HG03571 (cell line): ENCODE measurements at regions not wholly inside any gene's neighbourhood (a gene's known extent, or its start where the extent isn't known, plus 50 kb on each side); places are given as distances from the start of the nearest gene placed in this dataset.

Experiments used
- ATAC-seq: cut with Tn5 transposase; IDR thresholded peaks from one replicate; pipeline ENCODE4 v1.9.1; 2021; ENCODE audit not compliant: unreplicated experiment

DNA sequence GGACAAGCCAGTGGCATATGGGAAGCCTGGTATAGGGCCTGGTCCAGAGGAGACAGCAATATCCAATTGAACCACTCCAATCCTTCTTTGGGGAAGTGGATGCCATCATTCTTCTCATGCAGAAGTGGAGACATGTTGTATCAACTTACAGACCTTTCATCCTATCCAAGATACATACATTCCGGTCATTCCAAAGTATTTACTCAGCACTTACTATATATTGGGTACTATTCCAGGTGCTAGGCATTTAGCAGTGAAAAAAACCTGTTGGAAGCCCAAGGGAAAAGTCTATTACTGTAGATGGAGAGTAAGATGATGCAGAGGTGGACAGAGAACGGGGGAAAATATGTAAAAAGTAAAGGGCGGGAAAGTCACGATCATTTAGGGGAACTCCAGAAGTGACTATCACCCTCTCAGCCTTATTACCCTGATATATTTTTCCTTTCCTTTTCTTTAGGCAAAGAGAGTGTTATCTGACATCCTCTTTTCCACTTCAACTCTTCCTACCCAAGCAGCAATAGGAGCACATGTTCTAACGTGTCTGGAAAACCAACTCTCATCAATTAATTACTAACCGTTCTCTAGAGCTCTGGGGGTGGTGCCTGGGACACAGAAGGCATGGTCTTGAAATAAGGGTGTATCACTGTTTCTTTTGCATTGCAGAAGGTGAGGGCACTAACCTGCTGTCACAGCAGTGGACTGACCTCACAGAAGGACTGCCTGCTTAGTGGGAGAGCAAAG, 210.1 kb upstream of the MAF start:
- no peak for ATAC-seq

DNA sequence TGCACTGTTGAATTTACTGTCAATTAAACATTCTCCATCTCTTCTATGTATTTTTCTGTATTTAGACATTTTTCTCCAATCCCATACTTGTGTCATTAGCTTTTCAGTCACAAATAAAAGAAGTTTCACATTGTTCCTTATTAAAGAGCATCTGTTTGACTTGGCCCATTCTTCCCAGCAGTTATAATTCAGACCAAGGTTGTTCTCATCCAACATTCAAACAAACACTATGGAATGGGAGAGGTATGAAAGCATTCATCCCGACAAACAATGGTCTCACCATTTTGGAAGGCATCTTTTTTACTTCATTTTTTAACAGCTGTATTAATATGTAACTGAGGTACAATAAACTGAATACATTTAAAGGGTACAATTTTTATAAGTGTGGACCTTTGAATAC, 208.8 kb upstream of the MAF start:
- no peak for ATAC-seq

DNA sequence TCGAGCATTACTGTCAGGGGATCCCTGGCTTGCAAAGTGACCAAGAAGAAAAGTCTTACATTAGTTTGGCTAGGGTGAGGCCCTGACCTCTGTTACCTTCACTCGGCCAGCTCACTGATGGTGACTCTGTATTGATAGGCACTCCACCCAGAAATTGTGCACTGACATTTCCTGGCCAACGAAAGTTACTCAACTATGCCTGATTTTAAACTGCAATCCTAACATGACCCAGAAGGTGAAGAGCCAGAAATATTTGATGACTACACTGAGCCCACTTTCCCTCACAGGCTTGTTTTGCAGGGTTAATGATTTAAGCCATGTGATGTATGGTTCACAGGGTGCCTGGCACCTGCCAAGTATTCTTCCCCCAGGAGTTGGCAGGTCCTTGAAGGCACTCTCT, 208.2 kb upstream of the MAF start:
- ATAC-seq, result no peak

DNA sequence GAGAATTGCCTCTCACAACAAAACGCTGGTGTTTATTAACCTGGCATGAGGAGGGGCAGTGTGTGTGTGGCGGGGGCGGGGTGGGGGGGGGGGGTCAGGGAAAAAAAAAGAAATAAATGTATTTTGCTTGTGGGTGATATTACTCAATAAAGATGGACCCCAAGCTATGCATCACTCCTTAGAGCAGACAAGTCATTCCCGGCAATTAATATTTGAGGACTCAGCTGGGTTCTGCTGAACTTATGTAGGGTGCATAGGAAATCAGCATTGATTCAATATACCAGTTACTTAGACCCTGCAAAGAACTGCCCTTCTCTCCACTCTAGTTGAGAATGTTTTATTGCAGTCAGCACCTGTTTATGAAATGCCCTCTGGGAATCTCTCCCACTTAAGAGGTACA, 206.2 kb upstream of the MAF start:
- no peak for ATAC-seq

DNA sequence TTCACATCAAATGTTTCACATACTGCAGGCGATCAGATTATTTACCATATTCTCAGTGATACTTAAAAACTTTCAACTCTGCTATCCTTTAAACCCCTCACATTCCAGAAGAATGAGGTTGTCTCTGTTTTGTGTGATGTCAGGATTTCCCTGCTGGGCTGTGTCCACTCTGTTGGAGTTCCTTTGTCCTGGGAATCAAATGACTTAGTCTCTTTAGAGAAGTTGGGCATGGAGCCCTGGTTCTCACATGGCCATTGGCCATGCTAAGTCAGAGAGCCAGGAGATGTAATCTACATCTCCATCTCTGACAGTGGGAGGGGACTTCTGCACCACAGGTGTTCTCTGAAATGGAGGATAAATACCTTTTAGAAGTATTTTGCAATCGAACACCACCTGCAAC, 205.1 kb upstream of the MAF start:
- ATAC-seq, result no peak

DNA sequence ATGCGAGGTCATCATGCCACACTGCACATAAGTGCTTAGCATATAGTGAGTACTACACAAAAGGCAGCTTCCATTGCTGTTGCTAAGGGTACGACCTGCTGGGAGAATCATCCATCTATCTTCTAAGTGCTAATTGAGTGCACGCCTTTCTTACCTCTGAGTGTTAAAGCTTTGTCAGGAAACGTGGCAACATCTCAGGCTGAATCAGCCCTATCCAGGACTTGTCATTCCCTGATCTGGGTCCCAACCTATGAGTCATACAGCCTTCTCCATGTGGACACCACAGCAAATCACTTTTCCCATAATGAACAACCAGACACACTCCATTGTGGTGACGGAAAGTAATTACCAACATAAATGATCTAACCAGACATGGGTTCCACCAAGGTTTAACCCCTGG, 201.1 kb upstream of the MAF start:
- no peak for ATAC-seq

DNA sequence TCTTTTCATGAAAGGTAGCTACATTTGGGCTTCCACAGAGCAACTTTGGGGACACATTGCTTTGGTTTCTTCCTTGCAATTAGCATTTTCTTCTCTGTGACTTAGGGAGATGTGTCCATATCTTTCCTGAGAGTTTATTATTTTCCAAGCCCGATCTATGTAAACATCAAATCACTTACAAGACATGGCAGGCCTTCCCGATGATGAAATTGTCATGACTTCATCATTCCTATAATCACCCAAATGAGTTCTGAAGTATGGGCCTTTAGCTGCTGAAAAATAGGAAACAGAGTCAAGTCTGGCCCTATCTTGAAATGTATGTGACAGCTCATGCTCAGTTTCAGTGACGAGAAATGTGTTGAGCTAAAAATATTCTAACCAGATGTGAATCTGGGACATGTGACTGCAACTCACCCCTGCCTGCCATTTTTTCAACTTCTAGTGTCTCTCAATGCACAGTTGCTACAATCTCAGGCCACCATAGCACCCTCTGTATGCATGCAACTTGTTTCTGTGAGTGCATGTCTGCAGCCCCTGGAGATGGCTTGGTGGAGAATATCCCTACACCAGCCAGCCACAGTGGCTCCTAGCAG, 199.6 kb upstream of the MAF start:
- ATAC-seq, result no peak

DNA sequence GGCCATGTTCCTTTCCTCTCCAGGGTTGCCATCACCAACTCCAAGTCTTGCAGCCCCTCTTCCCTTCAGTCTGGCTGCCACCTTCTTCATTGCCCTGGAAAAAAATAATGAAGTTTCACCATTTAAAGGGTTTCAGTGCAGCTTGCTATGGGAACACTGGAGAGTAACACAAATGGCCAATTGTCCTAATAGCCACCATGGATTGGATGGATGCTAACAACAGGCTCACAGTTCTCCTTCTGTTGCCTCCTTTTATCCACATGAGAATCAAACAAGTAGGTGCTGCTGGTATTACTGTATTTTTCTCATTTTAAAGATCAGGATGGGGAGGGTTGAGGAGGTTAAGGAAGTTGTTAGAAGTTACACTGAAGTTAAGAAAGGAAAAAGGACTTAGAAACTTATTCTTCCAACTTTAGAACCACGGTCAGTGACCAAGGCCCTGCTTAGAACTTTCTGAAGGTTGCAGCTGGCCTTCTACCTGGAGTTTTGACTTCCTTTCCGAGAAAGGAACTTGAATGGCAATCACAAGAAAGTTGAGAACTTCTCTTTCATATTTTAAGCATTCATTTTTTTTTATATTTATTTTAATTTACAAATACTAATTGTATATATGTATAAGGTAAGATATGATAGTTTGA, 198.0 kb upstream of the MAF start:
- ATAC-seq, result no peak

DNA sequence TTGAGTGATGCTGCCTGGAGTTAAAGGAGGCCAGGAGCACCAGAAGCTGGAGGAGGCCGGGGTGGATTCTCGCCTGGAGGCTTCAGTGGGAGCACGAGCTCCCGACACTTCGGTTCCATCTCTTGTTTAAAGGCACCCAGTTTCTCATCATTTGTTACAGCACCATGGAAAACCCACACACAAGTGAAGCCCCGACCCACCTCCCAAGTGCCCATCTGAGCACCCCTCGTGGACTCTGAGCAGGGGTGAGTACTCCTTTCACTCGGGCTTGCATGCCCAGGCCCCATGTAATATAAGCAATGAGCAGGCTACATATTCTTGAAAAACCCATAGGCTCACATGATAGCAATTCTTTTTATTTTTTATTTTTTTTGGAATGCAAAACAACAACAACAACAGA, 196.9 kb upstream of the MAF start:
- ATAC-seq, result no peak

DNA sequence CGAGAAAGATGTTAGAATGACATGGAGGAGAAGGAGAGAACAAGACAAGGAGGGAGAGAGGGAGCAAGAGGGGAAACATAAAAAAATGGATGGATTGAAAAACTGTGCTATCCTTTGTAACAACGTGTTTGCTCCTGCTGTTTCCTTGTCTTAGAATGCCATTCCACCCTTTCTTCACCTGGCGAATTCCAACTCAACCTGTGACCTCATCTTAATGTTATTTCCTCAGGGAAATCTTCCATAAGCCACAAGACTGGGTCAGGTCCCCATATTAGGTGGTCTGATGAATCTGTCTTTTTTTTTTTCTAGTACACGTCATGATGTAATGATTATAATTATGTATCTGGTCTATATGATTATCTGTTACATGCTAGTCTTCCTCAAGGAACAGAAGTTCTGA, 195.0 kb upstream of the MAF start:
- no peak for ATAC-seq

DNA sequence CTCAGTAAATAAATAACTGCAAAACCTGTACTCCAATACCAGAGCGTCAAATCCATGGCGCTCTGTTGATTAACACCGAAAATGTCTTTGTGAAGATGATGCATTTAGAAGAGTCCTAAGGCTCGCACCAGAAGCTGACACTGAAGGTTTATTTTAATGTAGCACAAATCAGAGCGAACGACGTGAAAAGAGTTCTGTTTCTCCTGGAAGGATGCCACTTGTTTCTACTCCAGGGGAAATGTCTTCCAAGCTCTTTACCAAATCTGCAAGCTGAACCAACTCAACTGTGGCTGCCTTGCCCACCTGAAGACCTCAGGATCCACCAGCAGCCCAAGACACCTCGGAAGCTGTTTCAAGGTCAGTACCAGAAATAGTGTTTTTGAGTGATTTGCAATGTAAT, 194.4 kb upstream of the MAF start:
- no peak for ATAC-seq

DNA sequence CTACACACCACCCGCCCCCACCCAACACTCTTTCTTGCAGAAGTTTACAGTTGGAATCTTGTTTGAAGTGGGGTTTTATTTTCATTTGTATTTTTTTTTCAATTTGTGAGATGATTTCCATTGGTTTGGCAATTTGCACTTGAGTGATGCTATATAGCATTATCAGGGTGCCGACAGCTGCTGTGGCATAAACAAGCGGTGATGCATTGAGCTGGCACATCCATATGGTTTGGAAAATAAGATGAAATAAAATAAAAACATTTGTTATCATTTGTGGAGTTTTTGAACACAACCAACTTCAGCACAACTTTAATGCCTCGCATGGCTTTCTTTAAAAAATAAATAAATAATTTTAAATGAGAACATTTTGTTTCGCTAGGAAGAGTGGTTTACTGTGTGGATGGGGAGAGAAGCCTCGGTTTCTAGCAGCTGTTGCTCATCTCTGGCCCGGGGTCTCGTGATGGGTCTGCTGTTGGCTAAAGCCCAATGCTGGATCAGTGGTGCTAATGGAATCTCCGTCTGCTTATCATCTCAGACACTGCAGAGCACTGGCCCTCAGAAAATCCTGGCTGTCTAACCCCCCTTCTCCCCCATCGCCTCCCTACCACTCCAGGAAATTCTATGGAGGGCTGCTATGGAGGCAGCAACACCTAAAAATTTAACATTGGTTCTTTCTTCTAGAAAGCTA, 192.3 kb upstream of the MAF start:
- ATAC-seq, result no peak

DNA sequence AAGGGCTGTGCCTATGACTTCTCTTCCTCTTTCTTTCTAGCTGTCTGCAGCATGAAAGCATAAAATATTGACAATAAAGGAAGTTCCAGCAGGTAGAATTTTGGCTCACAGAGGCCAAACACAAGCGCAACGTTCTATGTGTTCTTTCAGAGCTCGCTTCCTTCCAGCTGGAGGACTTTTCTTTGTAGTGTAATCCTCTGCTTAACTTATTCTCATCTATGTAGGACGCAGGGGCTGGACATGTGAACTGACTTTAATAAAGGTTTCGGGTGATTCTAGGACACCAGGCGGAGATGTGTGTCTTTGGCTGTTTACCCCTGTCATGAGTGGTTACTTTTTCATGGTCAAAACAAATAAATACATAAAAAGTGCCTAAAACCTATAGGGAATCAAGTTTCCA, 191.5 kb upstream of the MAF start:
- no peak for ATAC-seq

DNA sequence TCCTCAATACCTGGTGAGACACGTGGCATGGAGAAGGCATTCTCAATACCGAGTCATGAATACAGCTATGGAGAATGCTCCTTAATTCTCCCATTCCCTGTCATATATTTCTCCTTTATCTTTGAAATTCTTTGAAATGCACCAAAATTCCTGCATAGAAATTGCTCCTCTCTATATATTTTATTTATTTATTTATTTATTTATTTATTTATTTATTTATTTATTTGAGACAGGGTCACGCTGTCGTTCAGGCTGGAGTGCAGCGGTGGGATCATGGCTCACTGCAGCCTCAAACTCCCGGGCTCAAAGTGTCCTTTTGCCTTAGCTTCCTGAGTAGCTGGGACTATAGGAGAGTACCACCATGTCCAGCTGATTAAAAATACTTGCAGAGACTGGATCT, 190.3 kb upstream of the MAF start:
- ATAC-seq, result no peak

DNA sequence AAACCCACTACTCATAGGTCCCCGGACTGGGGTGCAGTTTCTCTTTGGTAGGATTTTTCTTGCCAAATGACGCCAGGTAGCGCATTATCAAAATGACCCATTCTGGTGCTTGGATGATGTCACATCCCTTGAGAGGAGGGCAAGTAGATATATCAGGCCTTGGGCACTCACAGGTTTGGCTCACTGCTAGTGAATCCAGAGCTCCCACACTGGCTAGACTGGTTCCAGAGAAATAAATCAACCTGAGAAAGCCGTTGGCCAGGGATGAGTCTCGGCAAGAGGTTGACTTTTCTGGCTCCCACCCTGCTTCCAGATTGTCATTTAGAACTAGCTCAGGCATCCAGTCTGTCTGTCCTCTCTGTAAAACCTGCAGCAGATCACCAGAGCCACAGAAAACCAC, 188.4 kb upstream of the MAF start:
- no peak for ATAC-seq

DNA sequence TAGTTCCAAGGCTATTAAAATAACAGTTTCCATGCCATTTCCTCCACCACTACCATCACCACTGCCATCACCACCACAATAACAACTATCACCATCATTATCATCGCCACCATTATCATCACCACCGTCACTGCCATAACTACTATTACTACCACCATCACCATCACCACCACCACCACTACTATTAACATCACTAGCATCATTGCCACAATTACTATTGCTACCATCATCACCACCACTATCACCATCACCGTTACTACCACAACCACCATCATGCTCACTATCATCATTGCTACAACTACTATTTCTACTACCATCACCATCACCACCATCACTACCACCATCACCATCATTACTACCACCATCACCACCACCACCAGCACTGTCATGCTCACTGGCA, 185.9 kb upstream of the MAF start:
- no peak for ATAC-seq

DNA sequence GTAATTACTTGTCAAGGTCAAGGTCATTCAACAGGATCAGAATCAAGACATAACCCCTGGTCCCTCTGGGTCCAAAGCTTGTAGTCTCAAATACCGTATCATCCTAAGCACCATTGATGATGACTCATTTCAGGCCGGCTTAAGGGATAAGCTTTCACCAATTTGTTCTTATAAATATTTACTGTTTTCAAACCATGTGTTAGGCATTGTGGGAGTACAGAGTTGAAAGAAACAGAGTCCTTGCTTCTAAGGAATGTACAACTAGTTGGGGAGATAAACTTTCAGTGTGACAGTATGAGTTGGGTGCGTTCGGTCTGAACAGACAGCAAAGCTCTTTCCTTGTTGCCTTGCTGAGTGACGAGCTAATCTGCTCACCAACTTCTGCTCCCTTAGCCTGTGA, 183.5 kb upstream of the MAF start:
- no peak for ATAC-seq

DNA sequence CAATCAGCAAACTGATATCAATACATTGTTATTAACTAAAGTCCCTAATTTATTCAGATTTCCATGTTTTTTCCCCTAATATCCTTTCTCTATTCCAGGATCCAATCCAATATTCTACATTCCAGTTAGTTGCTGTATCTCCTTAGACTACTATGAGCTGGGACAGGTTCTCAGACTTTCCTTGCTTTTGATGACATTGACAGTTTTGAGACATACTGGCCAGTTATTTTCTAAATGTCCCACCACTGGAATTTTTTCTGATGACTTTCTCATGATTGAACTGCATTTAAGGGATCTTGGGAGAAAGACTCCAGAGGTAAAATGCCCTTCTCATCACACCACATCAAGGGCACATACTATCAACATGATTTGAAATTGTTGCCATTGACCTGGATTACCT, 177.1 kb upstream of the MAF start:
- no peak for ATAC-seq

DNA sequence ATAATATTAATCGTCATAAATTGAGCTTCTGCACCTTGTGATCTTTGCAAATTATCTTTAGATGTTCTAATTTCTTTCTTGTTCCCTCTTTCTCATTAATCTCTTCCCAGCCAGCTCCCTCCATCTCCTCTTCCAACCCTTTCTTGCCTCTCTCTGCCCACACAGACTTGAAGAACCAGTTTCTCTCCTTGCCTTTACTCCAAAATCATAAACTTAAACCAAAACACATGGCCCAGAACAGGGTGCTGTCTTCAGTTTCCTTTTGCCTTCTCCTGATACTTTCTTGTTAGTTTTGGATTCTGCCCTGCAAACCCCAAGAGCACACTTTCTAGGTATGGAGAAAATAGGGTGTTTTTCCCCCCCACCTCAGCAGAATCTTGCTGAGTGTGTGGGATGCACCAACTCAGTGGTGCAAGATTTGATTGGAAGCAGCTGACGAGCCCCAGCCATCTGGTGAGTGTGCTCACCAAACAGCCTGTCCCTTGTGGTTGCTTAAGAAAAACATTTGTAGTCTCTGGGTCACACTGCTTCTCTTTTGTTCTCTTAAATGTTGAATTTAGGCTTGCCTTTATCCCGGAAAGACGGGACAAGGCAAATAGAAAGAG, 175.8 kb upstream of the MAF start:
- ATAC-seq, result no peak

DNA sequence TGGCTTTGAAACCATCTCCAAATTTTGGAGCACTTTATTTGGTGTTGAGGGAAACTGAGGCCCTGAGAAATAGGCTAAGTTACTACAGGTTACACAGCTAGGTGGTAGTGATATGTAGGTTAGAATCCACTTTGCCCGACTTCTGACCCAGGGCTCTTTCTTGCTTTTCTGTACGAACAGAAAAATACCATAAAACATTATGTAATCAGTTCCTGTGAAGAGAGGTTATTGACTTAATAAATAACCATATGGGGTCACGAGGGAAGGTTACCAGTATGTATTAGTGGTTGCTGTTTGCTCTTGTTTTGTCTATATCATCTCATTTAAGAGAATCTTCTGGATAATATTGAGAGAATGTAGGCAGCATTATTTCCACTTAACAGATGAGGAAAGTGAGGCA, 172.2 kb upstream of the MAF start:
- no peak for ATAC-seq

DNA sequence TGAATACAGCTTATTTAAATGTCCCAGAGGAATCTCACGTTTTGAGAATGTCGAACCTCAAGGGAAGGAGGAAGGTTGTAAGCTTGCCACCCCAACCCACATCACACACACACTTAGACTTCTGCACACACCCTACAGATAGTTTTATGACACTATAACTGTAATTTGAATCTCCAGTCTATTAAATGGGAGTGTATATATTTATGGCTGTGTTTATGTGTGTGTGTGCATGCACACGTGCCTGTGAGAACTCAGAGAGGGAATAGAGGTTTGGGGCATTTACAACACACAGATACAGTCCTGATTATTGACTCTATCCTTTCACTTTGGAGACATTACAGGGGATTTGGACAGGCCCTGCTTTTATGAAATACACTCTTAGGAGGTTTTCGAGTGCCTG, 171.5 kb upstream of the MAF start:
- no peak for ATAC-seq
